ENCODE measurements at regions not wholly inside any gene's neighbourhood (a gene's known extent, or its start where the extent isn't known, plus 50 kb on each side); places are given as distances from the start of the nearest gene placed in this dataset.

DNA sequence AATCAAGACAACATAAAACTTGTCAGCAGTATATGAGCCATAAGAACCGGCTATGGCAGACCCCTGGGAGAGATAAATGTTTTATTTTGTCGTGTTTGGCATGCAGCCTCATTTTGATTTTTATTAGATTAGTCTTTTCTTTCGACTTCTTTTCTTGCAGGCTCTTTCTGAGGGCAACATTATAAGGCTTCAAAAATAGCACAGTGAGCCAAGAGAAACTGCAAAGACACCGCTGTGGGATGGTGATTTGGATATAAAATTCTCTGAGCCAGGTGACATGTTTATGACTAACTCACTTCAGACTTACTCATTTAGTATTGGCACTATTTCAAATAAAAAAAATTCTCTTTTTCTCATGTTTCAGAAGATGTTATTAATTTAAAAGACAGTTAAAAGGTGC, 96.8 kb upstream of the PKP2 start:
- TF ChIP-seq, protein P1, sequence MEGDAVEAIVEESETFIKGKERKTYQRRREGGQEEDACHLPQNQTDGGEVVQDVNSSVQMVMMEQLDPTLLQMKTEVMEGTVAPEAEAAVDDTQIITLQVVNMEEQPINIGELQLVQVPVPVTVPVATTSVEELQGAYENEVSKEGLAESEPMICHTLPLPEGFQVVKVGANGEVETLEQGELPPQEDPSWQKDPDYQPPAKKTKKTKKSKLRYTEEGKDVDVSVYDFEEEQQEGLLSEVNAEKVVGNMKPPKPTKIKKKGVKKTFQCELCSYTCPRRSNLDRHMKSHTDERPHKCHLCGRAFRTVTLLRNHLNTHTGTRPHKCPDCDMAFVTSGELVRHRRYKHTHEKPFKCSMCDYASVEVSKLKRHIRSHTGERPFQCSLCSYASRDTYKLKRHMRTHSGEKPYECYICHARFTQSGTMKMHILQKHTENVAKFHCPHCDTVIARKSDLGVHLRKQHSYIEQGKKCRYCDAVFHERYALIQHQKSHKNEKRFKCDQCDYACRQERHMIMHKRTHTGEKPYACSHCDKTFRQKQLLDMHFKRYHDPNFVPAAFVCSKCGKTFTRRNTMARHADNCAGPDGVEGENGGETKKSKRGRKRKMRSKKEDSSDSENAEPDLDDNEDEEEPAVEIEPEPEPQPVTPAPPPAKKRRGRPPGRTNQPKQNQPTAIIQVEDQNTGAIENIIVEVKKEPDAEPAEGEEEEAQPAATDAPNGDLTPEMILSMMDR (IDR thresholded peaks at IDR 0.05; ENCODE audit: low read depth, low read length) = no peak
- no peak for TF ChIP-seq EZH2phosphoT487 (IDR thresholded peaks at IDR 0.05; ENCODE audit: low read depth)
